Loucy (cell line): ENCODE measurements at regions not wholly inside any gene's neighbourhood (a gene's known extent, or its start where the extent isn't known, plus 50 kb on each side); places are given as distances from the start of the nearest gene placed in this dataset.

ENCODE experiments used
- EZH2phosphoT487 ChIP-seq: fragments of 200-600 bp; IDR thresholded peaks from 2 replicates; pipeline ENCODE4 v1.6.1; 2018; ENCODE audit warnings: antibody characterized with exemption, mild to moderate bottlenecking, moderate library complexity, borderline replicate concordance
- TF ChIP-seq, protein P1 (sequence below): fragments of 200-600 bp; sonication (generic); conservative IDR thresholded peaks from 2 replicates; pipeline ENCODE4 v1.5.1; 2014; ENCODE audit warnings: mild to moderate bottlenecking, antibody characterized with exemption, low read length

DNA sequence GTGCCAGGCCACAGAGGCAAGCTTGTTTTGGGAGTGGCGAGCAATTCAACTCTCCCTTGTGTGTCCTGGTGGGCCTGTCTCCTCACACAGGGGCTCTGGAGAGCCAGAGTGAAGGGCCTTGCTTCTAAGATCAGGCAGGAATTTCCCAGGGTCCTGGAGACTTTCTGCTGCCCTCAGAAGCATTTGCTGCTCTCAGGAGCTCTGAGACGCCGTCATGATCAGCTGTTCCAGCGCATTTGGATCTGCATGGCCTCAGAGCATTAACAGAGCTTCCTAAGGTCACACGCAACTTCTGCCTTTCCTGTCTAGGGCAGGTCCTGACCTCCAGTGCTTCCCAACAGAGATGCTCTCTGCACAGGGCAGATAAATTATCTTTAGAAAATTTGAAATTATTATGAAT lies 52.2 kb upstream of the C10orf90 start:
- TF ChIP-seq, protein P1, sequence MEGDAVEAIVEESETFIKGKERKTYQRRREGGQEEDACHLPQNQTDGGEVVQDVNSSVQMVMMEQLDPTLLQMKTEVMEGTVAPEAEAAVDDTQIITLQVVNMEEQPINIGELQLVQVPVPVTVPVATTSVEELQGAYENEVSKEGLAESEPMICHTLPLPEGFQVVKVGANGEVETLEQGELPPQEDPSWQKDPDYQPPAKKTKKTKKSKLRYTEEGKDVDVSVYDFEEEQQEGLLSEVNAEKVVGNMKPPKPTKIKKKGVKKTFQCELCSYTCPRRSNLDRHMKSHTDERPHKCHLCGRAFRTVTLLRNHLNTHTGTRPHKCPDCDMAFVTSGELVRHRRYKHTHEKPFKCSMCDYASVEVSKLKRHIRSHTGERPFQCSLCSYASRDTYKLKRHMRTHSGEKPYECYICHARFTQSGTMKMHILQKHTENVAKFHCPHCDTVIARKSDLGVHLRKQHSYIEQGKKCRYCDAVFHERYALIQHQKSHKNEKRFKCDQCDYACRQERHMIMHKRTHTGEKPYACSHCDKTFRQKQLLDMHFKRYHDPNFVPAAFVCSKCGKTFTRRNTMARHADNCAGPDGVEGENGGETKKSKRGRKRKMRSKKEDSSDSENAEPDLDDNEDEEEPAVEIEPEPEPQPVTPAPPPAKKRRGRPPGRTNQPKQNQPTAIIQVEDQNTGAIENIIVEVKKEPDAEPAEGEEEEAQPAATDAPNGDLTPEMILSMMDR: no peak
- no peak for TF ChIP-seq EZH2phosphoT487
